Large intestine (tissue), 3 donors: ENCODE measurements at regions not wholly inside any gene's neighbourhood (a gene's known extent, or its start where the extent isn't known, plus 50 kb on each side); places are given as distances from the start of the nearest gene placed in this dataset.
A peak's percentile ranks its signal among the peaks of the same experiment; 100 is the strongest.
"Not testable (repeated sequence)": the region's sequence is repeated elsewhere in the genome, so short reads cannot be mapped to it uniquely, and the experiment has no call there.

Experiments used
- DNase-seq, 2 donors: peaks; one replicate each; pipeline versions ENCODE4 v3.0.0 to v3.0.0-alpha.2; 2013
- H3K27ac ChIP-seq: one replicate; pipeline ENCODE4 v1.5.1; 2013; ENCODE audit warnings: low read length
- H3K27me3 ChIP-seq: 2 replicates; pipeline ENCODE4 v1.6.1; 2013; ENCODE audit warnings: low read length; ENCODE audit not compliant: control insufficient read depth, insufficient read depth
- H3K36me3 ChIP-seq: 2 replicates; pipeline ENCODE4 v1.6.1; 2013; ENCODE audit warnings: low read length; ENCODE audit not compliant: control insufficient read depth, insufficient read depth
- H3K4me1 ChIP-seq: one replicate; pipeline ENCODE4 v1.6.1; 2013; ENCODE audit warnings: low read length; ENCODE audit not compliant: control insufficient read depth, insufficient read depth
- H3K4me3 ChIP-seq: one replicate; pipeline ENCODE4 v1.5.1; 2013; ENCODE audit warnings: low read length
- H3K9me3 ChIP-seq: one replicate; pipeline ENCODE4 v1.6.1; 2013; ENCODE audit warnings: mild to moderate bottlenecking, low read depth, low read length, moderate library complexity; ENCODE audit not compliant: control insufficient read depth
- WGBS: methylation state at CpG from one replicate; pipeline ENCODE4 v1.1.5; 2013; ENCODE audit warnings: low lambda C conversion rate; ENCODE audit not compliant: insufficient coverage; 5-methylcytosine and 5-hydroxymethylcytosine counted together

- no peak overlapping the region for H3K4me3 ChIP-seq
- no peak for DNase-seq
- H3K27ac ChIP-seq: peak overlapping the region; percentile 86
- no peaks in the 10 kb centered on the region for H3K27me3 ChIP-seq
- peaks cover 18% of the 10 kb centered on the region for H3K4me1 ChIP-seq
- H3K9me3 ChIP-seq: no peaks in the 10 kb centered on the region
- WGBS: no CpG with 5 or more reads among the region's 3 CpGs
- no peaks in the 10 kb centered on the region for H3K36me3 ChIP-seq
Measured at GRCh38 chr4:125573368-125573767, 258.6 kb downstream of the FAT4 start.

GRCh38 chr4:125573786-125574185 is 259.0 kb downstream of the FAT4 start:
- no peaks in the 10 kb centered on the region for H3K36me3 ChIP-seq
- H3K27ac ChIP-seq: peak overlapping the region; percentile 86
- no peaks in the 10 kb centered on the region for H3K9me3 ChIP-seq
- H3K4me3 ChIP-seq: no peak overlapping the region
- no CpG with 5 or more reads among the region's 1 CpG for WGBS
- H3K27me3 ChIP-seq: no peaks in the 10 kb centered on the region
- peak; percentile 74 to 89 for DNase-seq
- H3K4me1 ChIP-seq: peaks cover 18% of the 10 kb centered on the region

- peaks cover 5% of the 10 kb centered on the region for H3K4me1 ChIP-seq
- 100% methylated on average over 1 of the region's 1 CpG for whole genome bisulfite sequencing
Measured at GRCh38 chr4:125582302-125582701, 267.5 kb downstream of the FAT4 start.

GRCh38 chr4:125590158-125590557 is 275.4 kb downstream of the FAT4 start:
- Histone ChIP-seq H3K27me3 (no peaks in the 10 kb centered on the region), H3K4me3 (no peak overlapping the region), H3K27ac (no peak overlapping the region), H3K9me3 (no peaks in the 10 kb centered on the region), H3K4me1 (peaks cover 12% of the 10 kb centered on the region), H3K36me3 (no peaks in the 10 kb centered on the region)
- whole genome bisulfite sequencing: no CpG with 5 or more reads among the region's 1 CpG
- peak; percentile 70 to 85 for DNase-seq

More at GRCh38 chr4:125582302-125582701, 267.5 kb downstream of the FAT4 start:
- no peak overlapping the region for H3K4me3 ChIP-seq
- no peak overlapping the region for H3K27ac ChIP-seq
- H3K9me3 ChIP-seq: no peaks in the 10 kb centered on the region
- DNase-seq: no peak
- H3K27me3 ChIP-seq: no peaks in the 10 kb centered on the region
- H3K36me3 ChIP-seq: no peaks in the 10 kb centered on the region

GRCh38 chr4:125591290-125591689 is 276.5 kb downstream of the FAT4 start:
- Histone ChIP-seq H3K4me1 (peaks cover 10% of the 10 kb centered on the region), H3K4me3 (no peak overlapping the region), H3K9me3 (no peaks in the 10 kb centered on the region), H3K27me3 (no peaks in the 10 kb centered on the region), H3K36me3 (no peaks in the 10 kb centered on the region), H3K27ac (no peak overlapping the region)
- WGBS: 100% methylated on average over 1 of the region's 8 CpGs
- no peak for DNase-seq

- H3K4me1 ChIP-seq: peaks cover 7% of the 10 kb centered on the region
- 20% methylated on average over 2 of the region's 4 CpGs for WGBS
- DNase-seq: peak; percentile 35 to 66
- H3K9me3 ChIP-seq: no peaks in the 10 kb centered on the region
- no peaks in the 10 kb centered on the region for H3K27me3 ChIP-seq
- no peak overlapping the region for H3K27ac ChIP-seq
- no peak overlapping the region for H3K4me3 ChIP-seq
- H3K36me3 ChIP-seq: no peaks in the 10 kb centered on the region
Measured at GRCh38 chr4:125594056-125594602, 279.4 kb downstream of the FAT4 start.

GRCh38 chr4:125605926-125606325 is 291.2 kb downstream of the FAT4 start:
- not testable (repeated sequence) for H3K9me3 ChIP-seq, H3K4me3 ChIP-seq, H3K27me3 ChIP-seq, H3K4me1 ChIP-seq, H3K27ac ChIP-seq, H3K36me3 ChIP-seq, DNase-seq
- WGBS: no CpG with 5 or more reads among the region's 2 CpGs

GRCh38 chr4:125620066-125620860 is 305.5 kb downstream of the FAT4 start:
- DNase-seq: no peak

GRCh38 chr4:125624951-125625350 is 310.2 kb downstream of the FAT4 start:
- WGBS: no CpG with 5 or more reads among the region's 1 CpG
- no peak overlapping the region for H3K27ac ChIP-seq
- H3K4me1 ChIP-seq: no peaks in the 10 kb centered on the region
- no peak overlapping the region for H3K4me3 ChIP-seq
- H3K9me3 ChIP-seq: no peaks in the 10 kb centered on the region
- DNase-seq: no peak
- H3K27me3 ChIP-seq: no peaks in the 10 kb centered on the region
- no peaks in the 10 kb centered on the region for H3K36me3 ChIP-seq

More at GRCh38 chr4:125620066-125620860, 305.5 kb downstream of the FAT4 start:
- Histone ChIP-seq H3K36me3 (no peaks in the 10 kb centered on the region), H3K27ac (no peak overlapping the region), H3K27me3 (no peaks in the 10 kb centered on the region), H3K4me3 (no peak overlapping the region), H3K4me1 (no peaks in the 10 kb centered on the region), H3K9me3 (no peaks in the 10 kb centered on the region)
- WGBS: no CpG with 5 or more reads among the region's 3 CpGs

- no peaks in the 10 kb centered on the region for H3K36me3 ChIP-seq
- H3K27ac ChIP-seq: no peak overlapping the region
- no peak overlapping the region for H3K4me3 ChIP-seq
- DNase-seq: no peak
- H3K27me3 ChIP-seq: no peaks in the 10 kb centered on the region
- no CpG with 5 or more reads among the region's 1 CpG for WGBS
- H3K9me3 ChIP-seq: no peaks in the 10 kb centered on the region
- no peaks in the 10 kb centered on the region for H3K4me1 ChIP-seq
Measured at GRCh38 chr4:125626946-125627345, 312.2 kb downstream of the FAT4 start.
